Limb (tissue), 2 donors: ENCODE measurements at regions not wholly inside any gene's neighbourhood (a gene's known extent, or its start where the extent isn't known, plus 50 kb on each side); places are given as distances from the start of the nearest gene placed in this dataset.
A peak's percentile ranks its signal among the peaks of the same experiment; 100 is the strongest.

Experiments
- DNase-seq, 2 donors: peaks; one replicate each; pipeline ENCODE4 v3.0.0-alpha.2; 2016; ENCODE audit errors: extremely low spot score in 2 of 2

DNA sequence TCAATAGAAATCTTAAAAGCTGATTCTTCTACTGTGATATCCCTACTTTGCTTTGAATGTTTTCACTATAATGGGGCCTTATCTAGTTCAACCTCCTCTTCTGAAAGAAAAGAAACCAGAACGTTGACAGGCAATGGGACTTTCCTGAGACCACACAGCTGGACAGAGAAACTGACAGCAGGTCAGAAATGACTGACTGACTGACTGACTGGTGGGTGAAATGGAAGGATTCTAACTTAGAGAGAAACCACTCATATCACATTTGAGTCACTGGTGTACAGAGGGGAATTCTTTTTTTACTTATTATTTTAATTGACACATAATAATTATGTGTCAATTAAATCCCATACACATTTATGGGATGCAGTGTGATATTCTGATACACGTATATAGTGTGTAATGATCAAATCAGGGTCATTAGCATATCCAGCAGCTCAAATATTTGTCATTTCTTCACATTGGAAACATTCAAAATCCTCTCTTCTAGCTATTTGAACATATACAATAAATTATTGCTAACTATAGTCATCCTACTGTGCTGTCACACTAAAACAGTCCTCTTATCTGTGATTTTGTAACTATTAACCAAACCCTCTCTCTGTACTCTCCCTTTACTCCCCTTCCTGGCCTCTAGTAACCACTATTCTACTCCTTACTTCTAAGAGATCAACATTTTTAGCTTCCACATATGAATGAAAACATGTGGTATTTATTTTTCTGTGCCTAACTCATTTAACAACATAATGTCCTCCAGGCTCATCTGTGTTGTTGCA is 64.8 kb upstream of the NRSN1 start:
- no peak for DNase-seq

DNA sequence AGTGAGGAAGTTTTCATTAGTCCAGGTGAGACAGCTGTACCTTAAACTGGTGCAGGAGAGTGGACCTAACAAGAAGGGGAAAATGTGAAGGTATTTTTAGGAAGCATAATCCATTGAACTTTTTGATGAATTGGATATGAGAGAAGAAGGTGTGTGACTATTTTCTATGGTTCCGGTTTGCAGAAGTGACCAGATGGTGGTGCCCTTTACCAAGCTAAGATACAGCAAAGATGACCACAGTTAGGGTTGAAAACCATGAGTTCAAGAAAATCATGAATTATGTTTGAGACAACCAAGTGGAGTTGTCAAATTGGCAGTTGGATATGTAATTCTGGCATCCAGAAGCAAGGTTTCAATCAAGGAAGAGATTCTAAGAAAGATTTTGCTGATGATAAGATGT is 61.9 kb upstream of the NRSN1 start:
- DNase-seq = peak in 1 of 2 donors; percentile 4

DNA sequence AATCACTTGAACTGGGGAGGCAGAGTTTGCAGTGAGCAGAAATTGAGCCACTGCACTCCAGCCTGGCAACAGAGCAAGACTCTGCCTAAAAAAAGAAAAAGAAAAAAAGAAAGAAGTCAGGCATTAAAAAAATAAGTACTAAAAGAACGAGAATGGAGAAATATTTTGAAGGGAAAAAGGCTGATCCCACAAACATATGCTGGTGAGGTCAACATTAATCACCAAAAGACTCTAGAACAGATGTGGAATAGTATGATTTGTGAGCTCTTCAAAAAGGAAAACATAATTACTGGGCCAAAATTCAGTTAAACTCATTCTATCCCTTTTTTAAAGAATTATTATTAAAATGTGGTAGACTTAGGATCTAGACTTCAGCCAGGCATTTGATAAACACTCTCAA is 61.2 kb upstream of the NRSN1 start:
- no peak for DNase-seq

DNA sequence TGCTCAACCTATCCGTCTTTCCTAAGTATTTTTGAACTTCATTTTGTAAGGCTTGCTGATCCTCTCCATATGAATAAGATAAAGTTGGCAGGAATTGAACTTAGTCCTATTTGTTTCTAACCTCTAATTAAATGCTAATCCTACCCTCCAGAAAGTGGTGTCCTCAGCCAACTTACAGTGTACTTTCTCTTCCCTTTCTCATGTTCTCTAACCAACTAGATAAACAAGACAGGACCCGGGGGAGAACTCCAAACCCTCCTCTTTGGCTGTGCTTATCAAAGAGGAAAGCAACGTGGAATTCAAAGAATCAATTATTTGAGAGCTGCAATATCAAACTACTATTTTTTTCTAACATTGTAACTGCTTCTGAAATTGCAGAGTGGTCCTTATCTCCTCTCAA is 56.5 kb upstream of the NRSN1 start:
- no peak for DNase-seq

DNA sequence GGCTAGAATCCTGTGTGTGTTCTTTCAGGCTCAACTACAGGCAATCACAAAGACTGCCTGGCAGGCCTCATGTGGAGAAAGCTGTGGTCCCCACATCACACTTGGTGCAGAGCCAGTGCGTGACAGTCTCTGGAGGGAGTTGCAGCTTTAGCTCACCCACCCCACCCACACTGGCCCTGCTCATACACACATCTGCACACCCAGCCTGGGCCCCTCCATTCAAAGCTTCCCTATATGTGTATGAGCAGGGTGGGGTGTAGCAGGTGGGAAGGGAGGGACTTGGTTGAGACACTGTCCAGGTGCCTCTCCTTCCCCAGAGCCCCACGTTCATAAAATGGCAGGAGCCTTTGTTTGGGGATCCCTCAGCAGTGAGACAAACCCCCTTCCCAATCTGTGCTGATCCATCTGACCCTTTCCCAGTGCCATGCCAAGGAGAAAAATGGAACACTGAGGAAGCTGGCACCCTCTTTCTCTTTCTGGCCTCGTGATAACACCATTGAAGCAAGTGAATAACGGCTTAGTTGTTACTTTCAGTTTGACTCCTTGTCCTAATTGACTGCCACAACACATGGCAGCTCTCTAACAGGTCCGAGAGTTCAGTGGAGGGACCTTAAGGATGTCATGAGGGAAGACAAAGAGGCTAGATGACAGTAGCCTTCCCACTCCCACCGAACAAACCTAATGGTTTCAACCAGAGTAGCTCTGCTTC is 53.8 kb upstream of the NRSN1 start:
- DNase-seq = no peak

DNA sequence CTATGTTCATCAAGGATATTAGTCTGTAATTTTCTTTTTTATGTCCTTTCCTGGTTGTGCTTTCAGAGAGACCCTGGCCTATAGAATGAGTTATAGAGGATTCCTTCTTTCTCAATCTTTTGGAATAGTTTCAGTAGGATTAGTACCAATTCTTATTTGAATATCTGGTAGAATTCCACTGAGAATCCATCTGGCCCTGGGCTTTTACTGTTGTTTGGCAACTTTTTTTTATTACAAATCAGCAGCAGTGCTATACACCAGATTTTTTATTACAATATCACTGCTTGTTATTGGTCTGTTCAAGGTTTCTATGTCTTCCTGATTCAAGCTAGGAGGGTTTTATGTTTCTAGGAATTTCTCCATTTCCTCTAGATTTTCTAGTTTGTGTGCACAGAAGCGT is 50.0 kb upstream of the NRSN1 start:
- DNase-seq = no peak
